Colonic mucosa (tissue), 4 donors: ENCODE measurements at regions not wholly inside any gene's neighbourhood (a gene's known extent, or its start where the extent isn't known, plus 50 kb on each side); places are given as distances from the start of the nearest gene placed in this dataset.

Source experiments
- DNase-seq: peaks from one replicate; pipeline ENCODE4 v3.0.0-alpha.2; 2020
- H3K27ac ChIP-seq: fragments of 200-600 bp; one replicate; pipeline ENCODE4 v1.8.0; 2021
- H3K27me3 ChIP-seq: fragments of 200-600 bp; one replicate; pipeline ENCODE4 v1.8.0; 2021
- H3K36me3 ChIP-seq: fragments of 200-600 bp; one replicate; pipeline ENCODE4 v1.8.0; 2021
- H3K4me1 ChIP-seq: fragments of 200-600 bp; one replicate; pipeline ENCODE4 v1.8.0; 2021; ENCODE audit warnings: mild to moderate bottlenecking
- H3K4me3 ChIP-seq: fragments of 200-600 bp; one replicate; pipeline ENCODE4 v1.8.0; 2021
- H3K9ac ChIP-seq, 2 donors: one replicate each; pipeline ENCODE4 v1.7.0; 2013; ENCODE audit warnings: control low read depth in 2 of 2, low read depth in 2 of 2, low read length in 2 of 2
- H3K9me3 ChIP-seq: fragments of 200-600 bp; one replicate; pipeline ENCODE4 v1.8.0; 2021
- intact Hi-C: fragments of 100-400 bp; cut with DNase I; formaldehyde crosslinking; loops from one replicate; pipeline ENCODE4 v1.14.1; 2022
- TF ChIP-seq, protein P1 (sequence below): fragments of 200-600 bp; IDR thresholded peaks from one replicate; pipeline ENCODE4 v1.8.0; 2022; ENCODE audit warnings: antibody characterized with exemption, mild to moderate bottlenecking
- donor health status: healthy.
- donor health status: DM: no; HTN: no; CAD: no.
- donor health status: DM: no; HTN: no; CAD: no.

DNA sequence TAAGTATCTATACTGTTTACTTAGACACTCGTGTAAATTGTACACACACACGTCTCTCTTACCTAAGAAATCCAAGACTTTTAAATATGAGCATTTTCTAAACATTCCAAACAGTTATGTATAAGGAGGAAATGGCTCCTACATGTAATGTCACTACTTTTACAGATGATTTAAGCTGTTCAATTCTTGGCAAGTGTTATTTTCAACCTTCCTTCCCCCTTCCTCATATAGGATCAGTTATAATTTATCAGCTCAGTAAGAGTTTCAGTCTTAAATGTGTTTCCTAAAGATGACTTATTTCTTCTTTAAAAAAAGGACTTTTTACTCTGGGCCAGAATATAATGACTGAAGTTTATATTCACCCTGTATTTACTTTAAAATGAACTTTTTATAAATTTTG is 601.1 kb downstream of the ANKRD50 start:
- H3K9me3 ChIP-seq, result no peaks in the 10 kb centered on the region
- no peak overlapping the region for H3K4me3 ChIP-seq
- no peak overlapping the region for H3K27ac ChIP-seq
- TF ChIP-seq, protein P1, sequence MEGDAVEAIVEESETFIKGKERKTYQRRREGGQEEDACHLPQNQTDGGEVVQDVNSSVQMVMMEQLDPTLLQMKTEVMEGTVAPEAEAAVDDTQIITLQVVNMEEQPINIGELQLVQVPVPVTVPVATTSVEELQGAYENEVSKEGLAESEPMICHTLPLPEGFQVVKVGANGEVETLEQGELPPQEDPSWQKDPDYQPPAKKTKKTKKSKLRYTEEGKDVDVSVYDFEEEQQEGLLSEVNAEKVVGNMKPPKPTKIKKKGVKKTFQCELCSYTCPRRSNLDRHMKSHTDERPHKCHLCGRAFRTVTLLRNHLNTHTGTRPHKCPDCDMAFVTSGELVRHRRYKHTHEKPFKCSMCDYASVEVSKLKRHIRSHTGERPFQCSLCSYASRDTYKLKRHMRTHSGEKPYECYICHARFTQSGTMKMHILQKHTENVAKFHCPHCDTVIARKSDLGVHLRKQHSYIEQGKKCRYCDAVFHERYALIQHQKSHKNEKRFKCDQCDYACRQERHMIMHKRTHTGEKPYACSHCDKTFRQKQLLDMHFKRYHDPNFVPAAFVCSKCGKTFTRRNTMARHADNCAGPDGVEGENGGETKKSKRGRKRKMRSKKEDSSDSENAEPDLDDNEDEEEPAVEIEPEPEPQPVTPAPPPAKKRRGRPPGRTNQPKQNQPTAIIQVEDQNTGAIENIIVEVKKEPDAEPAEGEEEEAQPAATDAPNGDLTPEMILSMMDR, result no peak
- no peaks in the 10 kb centered on the region for H3K27me3 ChIP-seq
- no peak for DNase-seq
- H3K4me1 ChIP-seq, result no peaks in the 10 kb centered on the region
- intact Hi-C loops, result no loop called here
- no peak overlapping the region for H3K9ac ChIP-seq
- H3K36me3 ChIP-seq, result no peaks in the 10 kb centered on the region

- Histone ChIP-seq H3K36me3 (no peaks in the 10 kb centered on the region), H3K27me3 (no peaks in the 10 kb centered on the region), H3K27ac (no peak overlapping the region), H3K4me3 (no peak overlapping the region), H3K9ac (no peak overlapping the region), H3K4me1 (no peaks in the 10 kb centered on the region), H3K9me3 (no peaks in the 10 kb centered on the region)
- no peak for DNase-seq
- TF ChIP-seq, protein P1, result peak; percentile 33
- intact Hi-C loops, result no loop called here
These were observed 600.6 kb downstream of the ANKRD50 start for GRCh38 chr4:124111922-124112321.

DNA sequence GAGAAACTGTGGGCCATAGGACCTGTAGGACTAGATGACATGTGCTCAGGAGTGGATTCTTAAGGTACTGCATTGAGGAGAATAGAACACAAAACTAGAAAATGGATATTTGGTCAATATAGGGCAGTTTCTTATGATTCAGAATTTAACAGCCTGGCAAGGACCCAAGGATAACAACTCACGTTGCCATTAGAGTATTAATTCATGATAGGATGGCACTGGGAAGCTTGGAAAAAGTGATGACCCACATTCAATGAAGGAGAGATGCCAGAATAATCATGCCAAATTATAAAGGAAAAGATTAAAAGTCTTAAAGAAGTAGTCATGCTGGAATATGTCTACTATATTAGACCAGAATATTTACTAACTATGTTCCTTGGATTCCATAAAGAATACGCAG is 594.5 kb downstream of the ANKRD50 start:
- Histone ChIP-seq H3K4me3 (no peak overlapping the region), H3K9me3 (no peaks in the 10 kb centered on the region), H3K4me1 (no peaks in the 10 kb centered on the region), H3K36me3 (no peaks in the 10 kb centered on the region), H3K9ac (no peak overlapping the region), H3K27ac (no peak overlapping the region), H3K27me3 (no peaks in the 10 kb centered on the region)
- DNase-seq, result no peak
- TF ChIP-seq, protein P1, result no peak
- intact Hi-C loops, result no loop called here

- Histone ChIP-seq H3K4me1 (no peaks in the 10 kb centered on the region), H3K36me3 (no peaks in the 10 kb centered on the region), H3K9me3 (no peaks in the 10 kb centered on the region), H3K27me3 (no peaks in the 10 kb centered on the region), H3K9ac (no peak overlapping the region), H3K27ac (no peak overlapping the region), H3K4me3 (no peak overlapping the region)
- DNase-seq, result no peak
- intact Hi-C loops, result no loop called here
- TF ChIP-seq, protein P1, result no peak
These were observed 591.0 kb downstream of the ANKRD50 start for GRCh38 chr4:124121461-124121971.

GRCh38 chr4:124123181-124123580 is 589.4 kb downstream of the ANKRD50 start:
- H3K9me3 ChIP-seq, result no peaks in the 10 kb centered on the region
- no peak for DNase-seq
- H3K4me1 ChIP-seq, result no peaks in the 10 kb centered on the region
- TF ChIP-seq, protein P1, result no peak
- H3K4me3 ChIP-seq, result no peak overlapping the region
- no peak overlapping the region for H3K27ac ChIP-seq
- no peaks in the 10 kb centered on the region for H3K27me3 ChIP-seq
- no peak overlapping the region for H3K9ac ChIP-seq
- intact Hi-C loops, result no loop called here
- no peaks in the 10 kb centered on the region for H3K36me3 ChIP-seq
